T-cell (primary cell): ENCODE measurements at regions not wholly inside any gene's neighbourhood (a gene's known extent, or its start where the extent isn't known, plus 50 kb on each side); places are given as distances from the start of the nearest gene placed in this dataset.
"Not testable (repeated sequence)": the region's sequence is repeated elsewhere in the genome, so short reads cannot be mapped to it uniquely, and the experiment has no call there.

Experiments
- ATAC-seq, 4 experiments: fragments of 200-7000 bp in 3 of 4; fragments of 150-1000 bp in 1 of 4; cut with Tn5 transposase; replicated peaks in 1 of 4; 1 replicate in 3 of 4; 2 replicates in 1 of 4; pipeline ENCODE4 v1.10.0; 2021; ENCODE audit warnings: moderate library complexity in 3 of 4, mild to moderate bottlenecking in 2 of 4, moderate number of reproducible peaks in 1 of 4
- CTCF ChIA-PET, 2 donors: fragments of 300-600 bp; sonication (Branson Sonifier 250); formaldehyde crosslinking; loops; one replicate each; lab custom pipeline; 2022; ENCODE audit warnings: antibody characterized with exemption in 2 of 2; lab: Charles Lee
- POLR2A ChIA-PET, 2 donors: fragments of 300-600 bp; sonication (Branson Sonifier 250); formaldehyde crosslinking; loops; one replicate each; lab custom pipeline; 2022; ENCODE audit warnings: antibody characterized with exemption in 2 of 2; lab: Charles Lee
- DNase-seq, 35 experiments: peaks; one replicate each; pipeline versions ENCODE4 v3.0.0 to v3.0.0-alpha.2; 2013 to 2023
- H3K27ac ChIP-seq: one replicate; pipeline ENCODE4 v1.5.1; 2013; ENCODE audit warnings: low read length
- H3K27me3 ChIP-seq, 2 experiments: replicated peaks in 1 of 2; 1 replicate in 1 of 2; 2 replicates in 1 of 2; pipeline versions ENCODE4 v1.6.1 to v1.7.0; 2013; ENCODE audit warnings: low read length in 1 of 2, mixed read lengths in 1 of 2; ENCODE audit not compliant: control insufficient read depth in 2 of 2, insufficient read depth in 2 of 2; ENCODE audit errors: extremely low read depth in 1 of 2
- H3K36me3 ChIP-seq, 2 donors: 1 replicate in 1 of 2; 2 replicates in 1 of 2; pipeline versions ENCODE4 v1.6.1 to v1.7.0; 2013; ENCODE audit warnings: low read length in 1 of 2; ENCODE audit not compliant: control insufficient read depth in 2 of 2, insufficient read depth in 1 of 2; ENCODE audit errors: extremely low read depth in 1 of 2
- H3K4me1 ChIP-seq, 2 experiments: 1 replicate in 1 of 2; 2 replicates in 1 of 2; pipeline versions ENCODE4 v1.6.1 to v1.7.0; 2013; ENCODE audit warnings: low read length in 2 of 2, mixed read lengths in 1 of 2; ENCODE audit not compliant: insufficient read depth in 2 of 2, control insufficient read depth in 1 of 2; ENCODE audit errors: extremely low read depth in 1 of 2
- H3K4me3 ChIP-seq, 2 donors: 1 replicate in 1 of 2; 2 replicates in 1 of 2; pipeline versions ENCODE4 v1.5.1 to v1.7.0; 2013; ENCODE audit warnings: mild to moderate bottlenecking in 2 of 2, low read length in 1 of 2, moderate library complexity in 1 of 2; ENCODE audit not compliant: control insufficient read depth in 1 of 2; ENCODE audit errors: extremely low read depth in 1 of 2
- H3K9me3 ChIP-seq: 2 replicates; pipeline ENCODE4 v1.7.0; 2013
- H3K27ac Mint-ChIP-seq, 2 donors: one replicate each; pipeline ENCODE4 v1.8.0; 2020 to 2021; ENCODE audit warnings: mild to moderate bottlenecking in 2 of 2, mixed read lengths in 2 of 2
- H3K27me3 Mint-ChIP-seq, 2 donors: one replicate each; pipeline ENCODE4 v1.8.0; 2021 to 2022; ENCODE audit warnings: mixed read lengths in 2 of 2
- H3K36me3 Mint-ChIP-seq: one replicate; pipeline ENCODE4 v1.8.0; 2021; ENCODE audit warnings: mixed read lengths
- H3K4me1 Mint-ChIP-seq, 3 donors: one replicate each; pipeline ENCODE4 v1.8.0; 2020 to 2022; ENCODE audit warnings: mixed read lengths in 3 of 3, mild to moderate bottlenecking in 1 of 3
- H3K4me3 Mint-ChIP-seq, 3 donors: one replicate each; pipeline ENCODE4 v1.8.0; 2020 to 2022; ENCODE audit warnings: mild to moderate bottlenecking in 3 of 3, mixed read lengths in 3 of 3, moderate library complexity in 3 of 3
- H3K9me3 Mint-ChIP-seq, 3 donors: one replicate each; pipeline ENCODE4 v1.8.0; 2020 to 2022; ENCODE audit warnings: mixed read lengths in 3 of 3
- WGBS: methylation state at CpG from one replicate; pipeline ENCODE4 v1.1.5; 2013; ENCODE audit warnings: missing lambda C conversion rate; ENCODE audit not compliant: insufficient coverage; 5-methylcytosine and 5-hydroxymethylcytosine counted together

GRCh38 chr2:149690825-149691224, 103.2 kb upstream of the MMADHC start:
- no peaks in the 10 kb centered on the region for H3K27me3 ChIP-seq
- H3K9me3 Mint-ChIP-seq = no peaks in the 10 kb centered on the region
- H3K4me1 Mint-ChIP-seq = no peaks in the 10 kb centered on the region
- H3K4me3 ChIP-seq = no peak overlapping the region
- 56% methylated on average over 1 of the region's 2 CpGs for WGBS
- no peak overlapping the region for H3K27ac Mint-ChIP-seq
- DNase-seq (no peak), ATAC-seq (no peak)
- H3K27me3 Mint-ChIP-seq = peaks cover 1 to 4% of the 10 kb centered on the region in 2 donors
- no peaks in the 10 kb centered on the region for H3K4me1 ChIP-seq
- POLR2A ChIA-PET = no interaction called here
- H3K4me3 Mint-ChIP-seq = no peak overlapping the region
- no peak overlapping the region for H3K27ac ChIP-seq
- H3K36me3 Mint-ChIP-seq = no peaks in the 10 kb centered on the region
- no peaks in the 10 kb centered on the region for H3K36me3 ChIP-seq
- H3K9me3 ChIP-seq = no peaks in the 10 kb centered on the region
- CTCF ChIA-PET = no interaction called here

GRCh38 chr2:149687052-149687427, 99.5 kb upstream of the MMADHC start:
- no peaks in the 10 kb centered on the region for H3K4me1 ChIP-seq
- CTCF ChIA-PET = no interaction called here
- Mint-ChIP-seq H3K27me3 (peaks cover 0 to 1% of the 10 kb centered on the region in 2 donors), H3K27ac (no peak overlapping the region), H3K4me3 (no peak overlapping the region), H3K36me3 (no peaks in the 10 kb centered on the region), H3K9me3 (peaks cover 3 to 9% (median 6%) of the 10 kb centered on the region in 3 donors), H3K4me1 (no peaks in the 10 kb centered on the region)
- H3K9me3 ChIP-seq = no peaks in the 10 kb centered on the region
- H3K4me3 ChIP-seq = no peak overlapping the region
- no peaks in the 10 kb centered on the region for H3K36me3 ChIP-seq
- no CpG with 5 or more reads among the region's 2 CpGs for WGBS
- ATAC-seq = no peak
- H3K27ac ChIP-seq = no peak overlapping the region
- no peaks in the 10 kb centered on the region for H3K27me3 ChIP-seq
- POLR2A ChIA-PET = no interaction called here
- no peak for DNase-seq

GRCh38 chr2:149686136-149687051, 98.8 kb upstream of the MMADHC start:
- H3K27me3 ChIP-seq = no peaks in the 10 kb centered on the region
- H3K4me1 ChIP-seq = no peaks in the 10 kb centered on the region
- Mint-ChIP-seq H3K9me3 (peaks cover 3 to 9% (median 6%) of the 10 kb centered on the region in 3 donors), H3K36me3 (no peaks in the 10 kb centered on the region), H3K4me3 (no peak overlapping the region), H3K4me1 (no peaks in the 10 kb centered on the region), H3K27me3 (peaks cover 0 to 1% of the 10 kb centered on the region in 2 donors), H3K27ac (no peak overlapping the region)
- H3K27ac ChIP-seq = no peak overlapping the region
- no peaks in the 10 kb centered on the region for H3K9me3 ChIP-seq
- H3K36me3 ChIP-seq = no peaks in the 10 kb centered on the region
- H3K4me3 ChIP-seq = no peak overlapping the region
- 73% methylated on average over 4 of the region's 6 CpGs for WGBS
- no peak for DNase-seq
- no peak for ATAC-seq
- ChIA-PET POLR2A (no interaction called here), CTCF (no interaction called here)

- H3K9me3 ChIP-seq, H3K4me3 ChIP-seq, H3K27ac ChIP-seq, H3K4me3 Mint-ChIP-seq, H3K9me3 Mint-ChIP-seq, CTCF ChIA-PET, H3K27me3 Mint-ChIP-seq, DNase-seq, POLR2A ChIA-PET, H3K36me3 ChIP-seq, H3K4me1 ChIP-seq, H3K36me3 Mint-ChIP-seq, ATAC-seq, H3K27ac Mint-ChIP-seq, H3K4me1 Mint-ChIP-seq, H3K27me3 ChIP-seq: not testable (repeated sequence)
- WGBS = no CpG with 5 or more reads among the region's 4 CpGs
Observed at GRCh38 chr2:149685401-149685800, 97.8 kb upstream of the MMADHC start.

GRCh38 chr2:149679286-149679685, 91.7 kb upstream of the MMADHC start:
- no peaks in the 10 kb centered on the region for H3K36me3 Mint-ChIP-seq
- WGBS = 80% methylated on average over 1 of the region's 2 CpGs
- no peak overlapping the region for H3K27ac ChIP-seq
- no peak for DNase-seq
- no peak overlapping the region for H3K27ac Mint-ChIP-seq
- H3K27me3 ChIP-seq = no peaks in the 10 kb centered on the region
- H3K27me3 Mint-ChIP-seq = peaks cover 3 to 4% of the 10 kb centered on the region in 2 donors
- peaks cover 0 to 8% (median 3%) of the 10 kb centered on the region in 3 donors for H3K9me3 Mint-ChIP-seq
- no peaks in the 10 kb centered on the region for H3K4me1 Mint-ChIP-seq
- H3K4me1 ChIP-seq = no peaks in the 10 kb centered on the region
- ChIA-PET CTCF (no interaction called here), POLR2A (no interaction called here)
- ATAC-seq = no peak
- no peak overlapping the region for H3K4me3 ChIP-seq
- peaks cover 2% of the 10 kb centered on the region for H3K9me3 ChIP-seq
- H3K36me3 ChIP-seq = no peaks in the 10 kb centered on the region
- H3K4me3 Mint-ChIP-seq = no peak overlapping the region

- Mint-ChIP-seq H3K4me3 (no peak overlapping the region), H3K9me3 (peaks cover 0 to 9% (median 8%) of the 10 kb centered on the region in 3 donors), H3K27ac (no peak overlapping the region), H3K4me1 (no peaks in the 10 kb centered on the region), H3K36me3 (no peaks in the 10 kb centered on the region), H3K27me3 (peaks cover 3 to 6% of the 10 kb centered on the region in 2 donors)
- peaks cover 2% of the 10 kb centered on the region for H3K9me3 ChIP-seq
- H3K4me1 ChIP-seq = no peaks in the 10 kb centered on the region
- WGBS = 67% methylated on average over 1 of the region's 1 CpG
- CTCF ChIA-PET = no interaction called here
- ATAC-seq (no peak), DNase-seq (no peak)
- POLR2A ChIA-PET = no interaction called here
- H3K27ac ChIP-seq = no peak overlapping the region
- H3K4me3 ChIP-seq = no peak overlapping the region
- H3K36me3 ChIP-seq = no peaks in the 10 kb centered on the region
- no peaks in the 10 kb centered on the region for H3K27me3 ChIP-seq
Observed at GRCh38 chr2:149677416-149677815, 89.8 kb upstream of the MMADHC start.
